ENCODE measurements at regions not wholly inside any gene's neighbourhood (a gene's known extent, or its start where the extent isn't known, plus 50 kb on each side); places are given as distances from the start of the nearest gene placed in this dataset.

GRCh38 chr6:169853196-169854082 is 102.0 kb downstream of the ERMARD start:
- TF ChIP-seq, protein P1, sequence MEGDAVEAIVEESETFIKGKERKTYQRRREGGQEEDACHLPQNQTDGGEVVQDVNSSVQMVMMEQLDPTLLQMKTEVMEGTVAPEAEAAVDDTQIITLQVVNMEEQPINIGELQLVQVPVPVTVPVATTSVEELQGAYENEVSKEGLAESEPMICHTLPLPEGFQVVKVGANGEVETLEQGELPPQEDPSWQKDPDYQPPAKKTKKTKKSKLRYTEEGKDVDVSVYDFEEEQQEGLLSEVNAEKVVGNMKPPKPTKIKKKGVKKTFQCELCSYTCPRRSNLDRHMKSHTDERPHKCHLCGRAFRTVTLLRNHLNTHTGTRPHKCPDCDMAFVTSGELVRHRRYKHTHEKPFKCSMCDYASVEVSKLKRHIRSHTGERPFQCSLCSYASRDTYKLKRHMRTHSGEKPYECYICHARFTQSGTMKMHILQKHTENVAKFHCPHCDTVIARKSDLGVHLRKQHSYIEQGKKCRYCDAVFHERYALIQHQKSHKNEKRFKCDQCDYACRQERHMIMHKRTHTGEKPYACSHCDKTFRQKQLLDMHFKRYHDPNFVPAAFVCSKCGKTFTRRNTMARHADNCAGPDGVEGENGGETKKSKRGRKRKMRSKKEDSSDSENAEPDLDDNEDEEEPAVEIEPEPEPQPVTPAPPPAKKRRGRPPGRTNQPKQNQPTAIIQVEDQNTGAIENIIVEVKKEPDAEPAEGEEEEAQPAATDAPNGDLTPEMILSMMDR (conservative IDR thresholded peaks at IDR 0.05; ENCODE audit: control insufficient read depth, insufficient read depth, low read depth, low read length), result no peak
- DNase-seq (ENCODE audit: low read depth), result no peak

GRCh38 chr6:169852504-169853195 is 101.2 kb downstream of the ERMARD start:
- TF ChIP-seq, protein P1 (conservative IDR thresholded peaks at IDR 0.05; ENCODE audit: control insufficient read depth, insufficient read depth, low read depth, low read length), result no peak
- H3K4me3 ChIP-seq (ENCODE audit: control insufficient read depth, low read depth, low read length), result no peak overlapping the region
- DNase-seq (ENCODE audit: low read depth), result no peak

More at GRCh38 chr6:169853196-169854082, 102.0 kb downstream of the ERMARD start:
- no peak overlapping the region for H3K4me3 ChIP-seq (ENCODE audit: control insufficient read depth, low read depth, low read length)

DNA sequence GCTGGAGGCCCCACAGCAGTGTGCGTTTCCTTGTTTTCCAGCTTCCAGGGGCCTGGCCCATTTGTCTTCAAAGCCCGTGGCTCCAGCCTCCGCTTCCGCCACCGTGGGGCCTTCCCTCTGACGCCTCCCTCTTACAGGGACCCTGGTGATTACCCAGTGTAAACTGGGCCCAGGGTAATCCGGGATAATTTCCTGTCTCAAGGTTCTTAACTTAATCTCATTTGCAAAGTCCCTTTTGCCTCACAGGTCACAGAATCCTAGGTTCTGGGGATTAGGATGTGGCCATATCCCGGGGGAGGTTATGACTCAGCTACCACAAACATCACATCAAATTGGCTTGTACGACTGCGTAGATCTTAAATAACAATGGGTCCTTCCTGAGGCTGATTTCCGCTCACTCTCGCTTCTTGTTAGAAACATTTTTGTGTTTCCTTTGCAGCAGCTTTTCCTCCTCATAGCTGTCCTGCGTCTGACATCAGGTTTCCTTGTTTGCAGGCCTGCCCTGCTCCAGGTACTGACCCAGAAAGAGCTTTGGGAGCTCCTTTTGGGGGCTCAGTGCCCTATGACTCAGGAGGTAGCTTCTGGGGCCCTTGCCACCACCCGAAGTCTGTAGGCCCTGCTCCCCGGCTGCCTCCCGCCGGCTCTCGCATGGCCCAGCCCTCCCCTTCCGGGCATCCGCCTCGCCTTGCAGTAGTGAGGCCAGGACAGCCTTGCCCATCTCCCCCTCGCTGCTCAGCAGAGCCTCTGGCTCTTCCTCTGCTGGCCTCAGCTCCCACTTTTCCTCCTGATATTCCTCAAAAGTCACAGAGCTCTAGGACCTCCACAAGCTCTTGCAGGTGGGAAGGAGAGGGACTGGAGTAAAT is 100.5 kb downstream of the ERMARD start:
- TF ChIP-seq, protein P1 (conservative IDR thresholded peaks at IDR 0.05; ENCODE audit: control insufficient read depth, insufficient read depth, low read depth, low read length), result no peak
- DNase-seq (ENCODE audit: low read depth), result no peak
- no peak overlapping the region for H3K4me3 ChIP-seq (ENCODE audit: control insufficient read depth, low read depth, low read length)

- no peak overlapping the region for H3K4me3 ChIP-seq (ENCODE audit: control insufficient read depth, low read depth, low read length)
- DNase-seq (ENCODE audit: low read depth), result no peak
- TF ChIP-seq, protein P1 (conservative IDR thresholded peaks at IDR 0.05; ENCODE audit: control insufficient read depth, insufficient read depth, low read depth, low read length), result no peak
Observed at GRCh38 chr6:169850746-169851145, 99.3 kb downstream of the ERMARD start.

DNA sequence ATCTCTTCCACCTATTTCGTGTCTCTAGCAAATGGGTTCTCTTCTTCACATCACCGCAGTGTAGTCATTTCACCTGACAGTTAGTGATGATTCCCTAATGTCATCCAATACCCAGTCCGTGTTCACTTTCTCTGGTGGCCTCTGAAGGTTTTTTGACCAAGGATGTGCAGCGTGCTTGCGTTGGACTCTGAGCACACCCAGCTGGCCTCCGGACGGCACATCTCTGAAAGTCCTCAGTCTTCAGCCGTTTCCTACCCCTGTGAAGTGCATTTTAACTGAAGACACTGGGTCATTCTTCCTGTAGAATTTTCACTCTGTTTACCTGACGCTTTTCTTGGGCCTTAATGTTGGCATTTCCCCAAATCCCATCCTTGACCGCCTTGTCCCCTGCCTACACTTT is 98.7 kb downstream of the ERMARD start:
- no peak overlapping the region for H3K4me3 ChIP-seq (ENCODE audit: control insufficient read depth, low read depth, low read length)
- TF ChIP-seq, protein P1 (conservative IDR thresholded peaks at IDR 0.05; ENCODE audit: control insufficient read depth, insufficient read depth, low read depth, low read length), result no peak
- no peak for DNase-seq (ENCODE audit: low read depth)

GRCh38 chr6:169849396-169849795 is 98.0 kb downstream of the ERMARD start:
- TF ChIP-seq, protein P1 (conservative IDR thresholded peaks at IDR 0.05; ENCODE audit: control insufficient read depth, insufficient read depth, low read depth, low read length), result no peak
- DNase-seq (ENCODE audit: low read depth), result no peak
- H3K4me3 ChIP-seq (ENCODE audit: control insufficient read depth, low read depth, low read length), result no peak overlapping the region

Measured in fibroblast of mammary gland (primary cell).